HG03571 (cell line): ENCODE measurements at regions not wholly inside any gene's neighbourhood (a gene's known extent, or its start where the extent isn't known, plus 50 kb on each side); places are given as distances from the start of the nearest gene placed in this dataset.

Experiments used
- ATAC-seq: cut with Tn5 transposase; IDR thresholded peaks from one replicate; pipeline ENCODE4 v1.9.1; 2021; ENCODE audit not compliant: unreplicated experiment

DNA sequence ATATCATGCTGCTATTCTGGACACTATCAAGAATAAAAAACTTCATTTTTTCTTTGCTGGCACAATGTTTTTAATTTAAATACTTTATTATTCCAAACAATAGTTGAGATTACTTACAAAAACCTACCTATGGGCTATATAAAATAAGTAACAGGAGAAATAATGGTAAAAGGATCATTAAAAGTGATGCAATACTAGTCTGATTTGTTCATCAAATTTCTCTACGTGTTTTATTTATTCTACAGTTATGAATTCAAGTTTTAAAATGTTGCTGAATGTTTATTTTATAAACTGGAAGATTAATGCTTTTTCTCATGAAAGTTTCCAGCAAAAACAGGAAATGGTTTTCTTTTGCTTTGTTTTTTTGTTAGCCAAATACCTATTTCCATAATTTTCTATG, 662.4 kb upstream of the BRINP3 start:
- ATAC-seq = no peak

DNA sequence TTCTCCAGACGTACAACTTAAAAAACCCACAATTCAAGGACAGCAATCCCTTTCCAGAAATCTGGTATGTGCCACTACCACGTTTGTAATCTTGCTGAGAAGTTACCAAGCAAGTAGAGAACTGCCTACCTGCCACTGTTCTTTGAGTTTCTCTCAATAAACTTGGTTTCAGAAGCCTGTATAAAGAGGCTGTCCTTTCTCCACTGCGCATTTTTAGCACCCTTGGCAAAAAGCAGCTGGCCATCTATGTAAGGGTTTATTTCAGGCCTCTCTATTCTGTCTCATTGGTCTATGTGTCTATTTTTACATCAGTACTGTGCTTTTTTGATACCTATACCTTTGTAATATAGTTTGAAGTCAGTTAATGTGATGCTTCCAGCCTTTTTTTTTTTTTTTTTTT, 665.1 kb upstream of the BRINP3 start:
- ATAC-seq = no peak

DNA sequence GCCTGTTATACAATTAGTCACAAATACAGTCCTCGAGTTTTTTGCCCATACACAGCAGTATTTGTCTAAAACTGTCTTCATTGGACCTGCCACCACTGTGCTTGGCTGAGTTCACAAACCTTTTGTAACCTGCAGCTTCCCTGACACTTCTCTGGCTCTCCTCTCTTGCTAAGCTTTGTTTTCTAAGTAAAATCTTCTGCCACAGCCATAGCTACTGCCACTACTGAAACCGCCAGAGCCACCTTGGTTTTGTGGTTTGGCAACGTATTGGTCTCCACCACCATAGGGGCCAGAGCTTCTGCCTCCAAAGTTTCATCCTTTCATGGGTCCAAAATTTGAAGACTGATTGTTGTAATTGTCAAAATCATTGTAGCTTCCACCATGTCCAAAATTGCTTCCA, 668.2 kb upstream of the BRINP3 start:
- ATAC-seq = no peak

DNA sequence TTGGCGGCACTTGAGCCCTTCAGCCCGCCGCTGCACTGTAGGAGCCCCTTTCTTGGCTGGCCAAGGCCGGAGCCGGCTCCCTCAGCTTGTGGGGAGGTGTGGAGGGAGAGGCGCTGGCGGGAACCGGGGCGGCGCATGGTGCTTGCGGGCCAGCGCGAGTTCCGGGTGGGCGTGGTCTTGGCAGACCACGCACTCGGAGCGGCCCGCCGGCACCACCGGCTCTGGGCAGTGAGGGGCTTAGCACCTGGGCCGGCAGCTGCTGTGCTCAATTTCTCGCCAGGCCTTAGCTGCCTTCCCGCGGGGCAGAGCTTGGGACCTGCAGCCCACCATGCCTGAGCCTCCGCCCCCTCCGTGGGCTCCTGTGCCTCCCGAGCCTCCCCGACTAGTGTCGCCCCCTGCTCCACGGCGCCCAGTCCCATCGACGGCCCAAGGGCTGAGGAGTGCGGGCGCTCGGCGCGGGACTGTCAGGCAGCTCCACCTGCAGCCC, 673.7 kb upstream of the BRINP3 start:
- ATAC-seq = no peak

DNA sequence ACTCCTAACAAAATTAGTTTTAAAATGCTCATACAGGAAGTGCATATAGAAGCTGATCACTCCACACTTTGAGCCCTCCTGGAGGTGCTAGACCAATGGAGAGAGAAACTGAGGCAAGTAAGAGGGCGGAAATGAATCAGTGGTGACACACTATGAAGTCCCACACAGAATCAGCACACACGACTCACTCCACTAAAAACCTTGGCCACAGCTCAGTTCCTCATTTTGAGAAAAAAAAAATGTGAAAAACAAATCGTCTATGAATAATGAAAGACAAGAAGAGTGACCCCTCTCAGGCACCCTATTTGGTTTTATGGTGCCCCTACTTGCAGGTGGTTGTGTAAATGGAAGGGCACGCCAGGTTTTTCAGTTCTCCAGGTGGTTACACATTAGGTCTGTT, 675.1 kb upstream of the BRINP3 start:
- no peak for ATAC-seq

DNA sequence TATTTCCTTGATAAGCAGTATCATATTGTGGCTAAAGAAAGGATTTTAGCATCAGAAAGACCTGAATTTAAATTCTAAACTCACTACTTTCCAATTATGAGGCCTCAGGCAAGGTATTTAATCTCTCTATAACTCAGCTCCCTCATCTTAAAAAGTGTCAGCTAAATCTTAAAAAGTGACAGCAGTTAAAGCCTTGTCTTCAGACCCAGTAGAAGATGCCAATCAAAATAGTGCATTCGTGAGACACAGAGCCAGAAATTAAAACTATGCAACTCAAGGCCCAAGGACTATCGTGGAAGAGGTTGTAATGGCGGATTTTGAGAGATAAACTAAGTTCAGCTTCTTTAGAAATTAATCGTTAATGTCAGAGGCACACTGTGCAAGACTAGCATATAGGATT, 677.5 kb upstream of the BRINP3 start:
- no peak for ATAC-seq

DNA sequence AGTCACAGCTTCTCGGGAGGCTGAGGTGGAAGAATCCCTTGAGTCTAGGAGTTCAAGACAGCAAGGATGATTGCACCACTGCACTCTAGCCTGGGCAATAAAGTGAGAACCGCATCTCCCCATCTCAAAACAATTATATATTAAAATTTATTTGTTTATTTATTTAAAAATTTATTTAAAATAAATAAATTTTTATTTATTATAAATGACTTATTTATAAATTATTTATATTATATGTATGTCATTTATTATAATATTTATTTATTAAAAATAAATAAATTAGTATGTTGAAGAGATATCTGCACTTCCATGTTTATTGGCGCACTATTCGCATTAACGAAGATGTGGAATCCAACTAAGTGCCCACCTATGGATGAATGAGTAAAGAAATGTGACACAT, 683.2 kb upstream of the BRINP3 start:
- no peak for ATAC-seq

DNA sequence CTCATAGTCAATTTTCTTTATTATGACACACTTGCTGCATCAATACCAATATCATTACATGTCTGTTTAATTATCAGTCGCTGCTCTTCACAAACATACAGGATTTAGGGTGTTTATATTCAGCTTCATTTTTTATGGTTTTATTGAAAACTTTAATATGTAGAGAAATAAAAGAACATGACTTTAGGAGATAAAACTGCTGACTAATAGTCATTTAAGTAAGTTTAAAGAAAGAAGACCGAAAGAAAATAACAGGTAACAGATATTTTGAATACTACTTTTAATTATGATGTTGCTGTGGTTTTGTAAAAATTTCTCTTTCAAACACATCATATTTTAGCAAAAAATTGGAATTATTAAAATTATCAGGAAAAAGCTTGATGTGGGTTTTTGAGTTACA, 685.1 kb upstream of the BRINP3 start:
- ATAC-seq = no peak

DNA sequence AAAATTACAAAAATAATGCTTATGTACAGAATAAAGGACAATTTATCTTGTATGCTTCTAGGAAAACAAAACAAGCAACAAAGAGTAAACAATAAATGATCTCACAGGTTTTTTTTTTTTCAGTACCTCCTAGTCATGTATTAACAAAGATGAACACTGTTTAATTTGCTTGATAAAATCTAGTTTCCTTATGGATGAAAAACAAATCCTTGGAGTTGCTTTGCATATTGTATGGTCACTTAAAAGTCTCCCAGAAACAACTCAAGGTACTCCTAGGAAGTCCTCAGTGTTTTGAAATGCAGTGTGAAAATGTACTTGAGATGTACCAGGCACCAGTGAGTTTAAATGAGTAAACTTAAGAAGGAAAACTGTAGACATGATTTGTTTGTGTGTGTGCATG, 686.0 kb upstream of the BRINP3 start:
- ATAC-seq = no peak

DNA sequence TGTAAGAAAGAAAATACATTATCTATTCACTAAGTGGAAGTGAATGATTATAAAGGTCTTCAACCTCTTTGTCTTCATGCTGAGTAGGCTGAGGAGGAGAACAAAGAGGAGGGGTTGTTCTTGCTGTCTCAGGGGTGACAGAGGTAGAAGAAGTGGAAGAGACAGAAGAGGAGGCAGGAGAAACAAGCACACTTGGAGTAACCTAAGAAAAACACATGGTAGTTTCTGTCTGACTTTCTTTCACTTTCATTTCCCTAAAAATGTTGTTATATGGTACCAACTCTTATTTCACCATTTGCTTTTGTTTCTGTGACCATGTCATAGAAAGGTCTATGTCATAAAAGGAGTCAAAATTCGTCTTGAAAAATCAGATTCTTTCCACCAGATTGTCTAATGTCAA, 696.6 kb upstream of the BRINP3 start:
- ATAC-seq = peak; percentile 98

DNA sequence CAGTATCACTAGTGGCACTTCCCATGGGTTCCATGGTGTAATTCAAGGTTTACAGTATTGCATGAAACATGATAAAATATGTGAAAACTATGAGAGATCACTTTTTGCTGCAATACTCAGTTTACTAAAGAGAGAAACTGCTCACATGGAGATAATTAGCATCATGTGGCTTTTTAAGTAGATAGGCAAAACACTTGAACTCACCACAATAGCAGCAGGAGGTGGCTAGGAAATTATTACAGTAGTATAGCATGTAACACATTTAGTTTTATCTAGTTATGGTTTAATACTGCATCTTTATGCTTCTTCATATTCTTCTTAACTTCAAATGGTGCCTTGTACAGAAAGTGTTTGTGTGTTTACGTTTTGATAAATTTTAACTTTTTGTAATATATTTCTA, 698.5 kb upstream of the BRINP3 start:
- no peak for ATAC-seq

DNA sequence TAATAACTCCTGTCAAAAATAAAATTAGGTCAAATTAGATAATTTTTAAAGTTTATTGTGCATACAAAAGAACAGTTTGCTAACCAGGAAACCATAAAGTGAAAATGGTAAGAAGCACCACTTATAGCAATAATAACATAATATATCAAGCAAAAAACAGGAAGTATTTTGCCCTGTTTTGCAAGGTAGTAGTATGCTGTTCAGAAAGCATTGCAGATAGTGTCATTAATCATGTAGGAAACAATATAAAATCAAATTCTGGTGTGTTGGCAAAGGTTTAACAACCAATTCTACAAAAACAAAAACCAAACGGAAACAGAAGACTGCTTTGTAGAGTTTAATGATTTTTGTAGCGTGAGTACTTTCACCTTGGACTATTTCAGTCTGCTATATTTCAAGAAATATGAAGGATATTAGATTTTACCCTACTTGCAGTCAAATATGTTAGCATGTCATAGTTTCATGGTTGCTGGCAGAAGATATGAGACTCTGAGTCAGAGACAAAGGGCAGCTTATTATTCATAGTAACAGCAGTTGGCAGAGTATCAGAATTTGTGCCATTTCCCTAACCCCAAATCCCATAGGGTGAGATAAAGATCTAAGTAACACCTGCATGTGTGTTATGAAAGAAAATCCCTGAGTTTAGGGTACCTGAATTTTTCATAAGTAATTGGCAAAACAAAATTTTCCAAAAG, 729.0 kb upstream of the BRINP3 start:
- ATAC-seq = no peak

DNA sequence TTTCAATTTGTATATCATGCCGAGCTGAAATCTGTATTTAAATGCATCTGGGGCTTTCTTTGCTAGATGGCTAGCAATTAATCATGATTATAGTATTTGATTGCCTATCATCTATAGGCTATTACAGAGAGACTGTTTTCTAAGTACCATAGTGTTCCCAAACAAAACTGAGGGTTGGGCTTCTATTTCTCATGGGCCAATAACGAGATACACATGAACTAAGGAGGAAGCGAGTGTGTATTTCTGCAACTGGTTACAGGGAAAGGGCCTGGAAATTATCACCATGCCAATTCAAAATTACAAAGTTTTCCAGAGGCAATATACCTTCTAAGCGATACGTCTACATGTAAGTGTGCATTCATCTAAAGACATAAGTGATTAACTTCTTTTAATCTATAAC, 744.5 kb upstream of the BRINP3 start:
- no peak for ATAC-seq

DNA sequence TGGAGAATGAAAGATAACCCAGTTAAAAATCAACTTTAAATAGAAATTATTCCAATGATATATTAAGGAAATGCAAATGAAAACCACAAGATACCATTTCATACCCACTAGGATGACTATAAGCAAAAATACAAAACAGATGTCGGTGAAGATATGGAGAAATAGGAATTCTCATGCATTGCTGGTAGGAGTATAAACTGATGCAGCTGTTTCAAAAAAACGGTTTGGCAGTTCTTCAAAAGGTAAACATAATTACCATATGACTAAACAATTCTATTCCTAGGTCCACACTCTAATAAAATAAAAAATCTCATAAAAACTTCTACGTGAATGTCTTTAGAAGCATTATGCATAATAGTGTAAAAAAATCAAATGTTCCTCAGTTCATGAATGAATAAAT, 763.3 kb upstream of the BRINP3 start:
- no peak for ATAC-seq

DNA sequence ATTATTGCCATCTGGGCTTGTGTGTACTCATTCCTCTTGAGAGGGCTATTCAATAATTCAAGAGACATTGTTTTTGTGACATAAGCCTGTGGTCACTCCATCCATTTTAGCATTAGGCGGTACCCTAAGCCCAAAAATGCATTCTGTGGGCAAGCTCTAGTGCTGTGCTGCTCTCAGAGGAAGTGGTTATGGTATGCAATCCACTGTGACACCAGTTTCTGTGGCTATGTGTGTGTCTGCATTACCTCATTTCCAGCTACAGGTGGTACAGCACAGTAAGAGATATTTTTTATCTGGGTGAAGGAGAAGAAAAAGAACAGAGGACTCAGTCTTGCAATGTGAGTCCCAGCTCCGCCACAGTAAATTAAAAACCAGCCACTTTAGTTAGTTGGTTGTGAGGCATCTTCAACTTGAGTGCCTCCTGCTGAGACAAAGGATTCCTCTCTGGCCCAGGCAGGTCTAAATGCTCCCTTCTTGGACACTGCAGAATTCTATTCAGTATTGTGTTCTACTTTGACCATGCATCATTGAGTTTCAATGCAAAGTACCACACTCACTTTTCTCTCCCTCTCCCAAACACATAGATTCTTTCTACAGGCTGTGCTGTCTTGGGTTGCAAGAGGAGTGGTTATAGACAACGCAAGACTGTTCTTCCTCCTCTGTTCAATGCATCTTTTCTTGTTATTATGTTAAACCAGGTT, 777.8 kb upstream of the BRINP3 start:
- no peak for ATAC-seq

DNA sequence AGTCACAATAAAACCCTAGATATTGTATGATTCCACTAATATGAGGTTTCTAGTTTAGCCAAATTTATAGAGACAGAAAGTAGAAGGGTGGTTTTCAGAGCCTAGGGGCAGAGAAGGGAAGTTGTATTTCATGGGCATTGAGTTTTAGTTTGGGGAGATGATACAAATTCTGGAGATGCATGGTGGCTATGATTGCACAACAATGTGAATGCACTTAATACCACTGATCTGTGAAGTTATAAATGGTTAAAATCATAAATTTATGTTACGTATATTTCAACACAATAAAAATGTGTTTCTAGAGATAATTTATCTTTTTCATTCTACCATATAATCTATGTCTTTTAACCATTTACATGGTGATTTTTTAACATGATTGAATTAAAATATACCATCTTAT, 779.3 kb upstream of the BRINP3 start:
- no peak for ATAC-seq

DNA sequence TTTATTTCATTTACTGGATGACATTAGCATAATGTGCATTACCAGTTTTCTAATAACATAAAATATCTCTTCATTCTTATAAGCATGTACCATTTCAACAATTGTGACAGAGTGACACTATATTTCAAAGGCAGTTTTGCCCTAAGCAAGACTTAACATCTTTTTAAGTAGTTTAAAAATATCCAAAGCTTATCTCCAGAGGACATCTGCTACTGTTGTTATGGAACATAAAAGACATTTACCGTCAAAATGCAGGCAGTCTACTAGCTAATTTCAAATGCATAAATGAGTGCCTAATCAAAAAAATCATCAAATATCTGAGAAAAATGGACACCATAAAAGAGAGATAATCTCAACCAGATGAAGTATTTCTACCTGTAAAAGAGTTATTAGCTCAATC, 782.4 kb upstream of the BRINP3 start:
- no peak for ATAC-seq

DNA sequence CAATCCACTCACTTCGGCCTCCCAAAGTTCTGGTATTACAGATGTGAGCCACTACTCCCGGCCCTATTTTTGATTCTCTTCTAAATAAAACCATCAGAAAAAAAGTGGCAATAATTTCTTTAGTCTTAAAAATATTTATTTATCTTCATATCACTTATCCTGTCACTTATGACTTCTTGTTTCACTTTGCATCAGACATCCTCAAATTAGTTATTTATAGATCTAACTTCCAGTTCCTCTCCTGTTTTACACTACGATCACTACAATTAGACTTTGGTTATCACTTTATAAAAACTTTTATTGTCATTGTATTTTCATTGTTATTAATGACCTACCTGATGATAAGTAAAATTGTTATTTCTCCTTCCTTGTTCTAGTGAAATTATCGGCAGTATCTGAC, 783.4 kb upstream of the BRINP3 start:
- no peak for ATAC-seq

DNA sequence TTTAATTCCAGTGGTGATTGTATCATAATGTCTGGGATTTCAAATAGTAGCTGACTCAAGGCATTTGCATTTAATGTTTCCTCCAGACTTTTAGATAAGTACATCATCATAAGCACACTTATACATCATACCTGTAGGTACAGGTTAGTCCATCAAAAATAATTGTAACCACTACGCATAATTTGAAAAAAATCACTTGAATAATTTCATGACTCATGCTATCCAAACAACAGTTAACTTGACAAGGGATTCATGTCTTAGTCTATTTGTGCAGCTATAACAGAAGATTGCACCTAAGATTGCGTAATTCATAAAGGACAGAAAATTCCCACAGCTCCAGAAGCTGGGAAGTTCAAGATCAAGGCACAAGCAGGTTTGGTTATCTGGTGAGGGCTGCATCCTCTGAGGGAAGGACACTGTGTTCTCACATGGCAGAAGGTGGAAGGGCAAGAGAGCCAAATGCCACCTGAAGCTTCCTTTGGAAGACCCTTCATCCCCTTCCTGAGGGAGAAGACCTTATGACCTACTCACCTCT, 801.7 kb upstream of the BRINP3 start:
- no peak for ATAC-seq

DNA sequence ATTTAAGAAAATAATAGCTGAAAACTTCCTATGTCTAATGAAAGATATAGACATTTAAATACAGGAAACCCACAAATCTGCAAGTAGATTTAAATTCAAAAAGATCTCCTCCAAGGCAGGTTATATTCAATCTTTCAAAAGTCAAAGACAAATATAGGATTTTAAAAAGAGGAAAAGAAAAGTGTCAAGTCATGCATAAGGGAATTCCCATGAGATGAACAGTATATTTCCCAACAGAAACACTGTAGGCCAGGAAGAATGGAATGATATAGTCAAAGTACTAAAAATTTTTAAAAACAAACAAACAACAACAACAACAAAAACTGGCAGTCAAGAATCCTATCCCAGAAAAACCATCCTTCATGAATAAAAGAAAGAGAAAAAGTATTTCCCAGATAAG, 806.5 kb upstream of the BRINP3 start:
- no peak for ATAC-seq

DNA sequence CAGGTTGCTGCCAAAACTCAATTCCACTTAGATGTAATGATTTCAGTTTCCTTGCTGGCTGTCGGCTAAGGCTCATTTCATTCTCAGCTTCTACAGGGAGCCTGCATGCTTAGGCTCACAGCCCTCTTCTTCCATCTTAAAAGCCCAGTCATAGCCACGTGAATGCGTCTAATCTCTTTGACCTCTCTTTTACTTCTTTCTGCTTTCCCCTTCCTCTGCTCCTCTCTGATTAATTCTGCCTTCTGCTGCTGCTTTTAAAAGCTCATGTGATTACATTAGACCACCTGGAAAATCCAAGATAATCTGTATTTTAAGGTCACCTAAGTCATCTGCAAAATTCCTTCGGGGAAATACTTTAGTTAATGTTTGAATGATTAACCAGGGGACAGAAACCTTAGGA, 812.8 kb upstream of the BRINP3 start:
- ATAC-seq = no peak

DNA sequence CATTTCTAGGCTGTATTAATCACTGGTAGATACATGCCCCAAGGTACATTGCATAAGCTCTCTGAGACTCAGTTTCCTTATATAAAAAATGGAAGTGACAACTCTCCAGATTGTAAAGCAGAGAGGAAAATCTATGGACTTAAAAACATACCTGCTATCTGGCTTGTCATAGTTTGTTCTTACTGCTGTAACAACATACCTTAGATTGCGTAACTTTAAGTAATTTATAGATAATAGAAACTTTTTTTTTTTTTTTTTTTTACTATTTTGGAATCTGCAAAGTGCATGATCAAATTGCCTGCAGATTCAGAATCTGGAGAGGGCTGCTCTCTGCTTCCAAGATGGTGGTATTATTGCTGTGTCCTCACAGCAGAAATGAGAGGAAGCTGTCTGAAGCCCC, 827.7 kb upstream of the BRINP3 start:
- no peak for ATAC-seq

DNA sequence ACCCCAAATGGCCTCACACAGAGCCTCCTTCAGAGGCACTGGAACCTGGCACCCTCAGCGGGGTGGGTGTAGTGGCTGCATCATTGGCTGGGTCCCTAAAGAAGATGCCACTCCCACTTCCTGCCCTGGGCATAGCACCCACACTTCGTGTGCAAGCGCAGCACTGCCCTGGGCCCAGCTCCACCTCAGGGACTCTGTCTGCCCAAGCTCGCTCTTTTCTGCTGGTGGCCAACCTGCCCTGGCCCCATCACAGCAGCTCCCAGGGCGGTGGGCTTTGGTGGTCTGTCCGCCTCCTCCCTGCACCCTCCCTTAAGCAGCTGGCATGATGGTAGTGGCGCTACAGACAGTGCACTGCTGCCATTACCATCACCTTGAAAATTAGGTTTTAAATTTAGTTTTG, 829.3 kb upstream of the BRINP3 start:
- ATAC-seq = no peak
